GM19035 (cell line): ENCODE measurements at regions not wholly inside any gene's neighbourhood (a gene's known extent, or its start where the extent isn't known, plus 50 kb on each side); places are given as distances from the start of the nearest gene placed in this dataset.
"Not testable (repeated sequence)": the region's sequence is repeated elsewhere in the genome, so short reads cannot be mapped to it uniquely, and the experiment has no call there.

ENCODE experiments used
- ATAC-seq: cut with Tn5 transposase; IDR thresholded peaks from one replicate; pipeline ENCODE4 v1.9.1; 2021; ENCODE audit not compliant: unreplicated experiment

GRCh38 chr4:79178760-79179159 lies 147.1 kb downstream of the NAA11 start:
- ATAC-seq, result no peak

DNA sequence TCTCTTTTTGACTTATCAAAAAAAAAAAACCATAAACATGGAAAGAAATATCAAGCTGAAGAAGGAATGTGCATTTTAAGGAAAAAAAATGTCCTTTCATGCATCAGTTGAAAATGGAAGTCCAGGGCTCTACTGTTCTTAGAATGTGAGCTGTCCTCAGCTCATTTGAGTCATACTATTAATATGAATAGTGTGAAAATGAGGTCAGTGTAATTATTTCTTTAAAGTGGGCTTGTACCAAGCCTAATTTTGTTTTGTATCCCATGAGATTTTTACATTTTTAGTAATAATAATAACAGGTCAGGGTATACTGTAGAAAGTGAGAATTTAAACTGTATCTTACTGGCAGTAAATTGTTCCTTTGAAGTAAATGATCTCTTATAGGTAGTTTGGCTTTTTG lies 148.5 kb downstream of the NAA11 start:
- ATAC-seq, result no peak

DNA sequence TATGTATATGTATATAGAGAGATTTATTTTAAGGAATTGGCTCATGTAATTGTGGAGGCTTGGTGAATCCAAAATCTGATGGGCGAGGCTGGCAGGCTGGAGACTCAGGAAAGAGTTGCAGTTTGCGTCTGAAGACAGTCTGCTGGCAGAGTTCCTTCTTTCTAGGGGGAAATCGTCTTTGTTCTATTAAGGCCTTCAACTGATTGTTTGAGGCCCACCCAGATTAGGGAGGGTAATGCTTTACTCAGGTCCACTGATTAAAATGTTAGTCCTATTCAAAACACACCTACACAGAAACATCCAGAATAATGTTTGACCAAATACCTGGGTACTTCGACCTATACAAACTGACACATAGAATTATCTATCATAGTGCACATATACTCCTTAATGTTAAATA lies 149.5 kb downstream of the NAA11 start:
- no peak for ATAC-seq

DNA sequence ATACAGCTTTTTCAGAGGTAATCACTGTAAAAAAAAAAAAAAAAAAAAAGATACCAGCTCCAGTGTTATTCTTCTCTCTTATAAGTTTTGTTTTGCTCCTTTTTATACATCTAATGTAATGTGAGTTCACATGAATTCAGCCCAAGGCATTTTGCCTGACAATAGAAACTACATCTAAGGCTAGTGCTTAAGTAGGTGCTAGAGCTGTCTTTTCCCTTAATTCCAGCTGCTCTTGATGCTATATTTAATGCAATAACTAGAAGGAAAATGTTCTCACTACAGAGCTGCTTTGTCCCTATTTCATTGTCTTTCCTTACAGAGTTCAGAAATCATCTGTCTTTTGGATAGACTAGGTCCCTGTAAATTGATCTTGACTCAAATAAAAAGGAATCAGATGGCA lies 150.1 kb downstream of the NAA11 start:
- ATAC-seq, result no peak

GRCh38 chr4:79174490-79175252 lies 151.2 kb downstream of the NAA11 start:
- no peak for ATAC-seq

- no peak for ATAC-seq
Measured at GRCh38 chr4:79173186-79173585, 152.7 kb downstream of the NAA11 start.

- no peak for ATAC-seq
Measured at GRCh38 chr4:79170077-79170476, 155.8 kb downstream of the NAA11 start.

- no peak for ATAC-seq
Measured at GRCh38 chr4:79164907-79165610, 160.8 kb downstream of the NAA11 start.

DNA sequence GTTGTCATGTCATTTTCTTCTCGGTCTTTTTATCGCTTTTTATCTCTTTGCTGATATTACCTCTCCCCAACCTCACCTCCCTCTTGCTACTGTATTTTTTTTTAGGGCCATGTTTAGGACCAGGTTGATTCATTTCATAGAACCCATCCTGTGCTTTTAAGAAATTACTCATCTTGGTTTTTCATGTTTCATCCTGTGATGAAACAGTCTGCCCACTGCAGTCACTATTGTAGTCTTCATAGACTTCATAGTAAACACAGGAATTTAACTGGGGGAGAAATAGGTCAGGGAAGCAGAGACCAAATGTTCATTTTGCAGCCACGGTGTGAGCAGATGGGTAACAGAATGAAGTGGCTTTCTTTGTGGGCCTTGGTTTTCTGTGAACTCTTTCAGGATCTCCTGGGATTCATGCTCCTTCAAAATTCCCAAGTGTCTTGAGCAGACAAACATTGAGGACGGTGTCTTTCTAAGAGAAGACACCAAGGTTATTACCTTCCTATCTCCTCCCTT lies 161.8 kb downstream of the NAA11 start:
- ATAC-seq, result peak; percentile 61

- no peak for ATAC-seq
Measured at GRCh38 chr4:79160962-79161361, 164.9 kb downstream of the NAA11 start.

- ATAC-seq, result not testable (repeated sequence)
Measured at GRCh38 chr4:79158705-79159104, 167.2 kb downstream of the NAA11 start.

DNA sequence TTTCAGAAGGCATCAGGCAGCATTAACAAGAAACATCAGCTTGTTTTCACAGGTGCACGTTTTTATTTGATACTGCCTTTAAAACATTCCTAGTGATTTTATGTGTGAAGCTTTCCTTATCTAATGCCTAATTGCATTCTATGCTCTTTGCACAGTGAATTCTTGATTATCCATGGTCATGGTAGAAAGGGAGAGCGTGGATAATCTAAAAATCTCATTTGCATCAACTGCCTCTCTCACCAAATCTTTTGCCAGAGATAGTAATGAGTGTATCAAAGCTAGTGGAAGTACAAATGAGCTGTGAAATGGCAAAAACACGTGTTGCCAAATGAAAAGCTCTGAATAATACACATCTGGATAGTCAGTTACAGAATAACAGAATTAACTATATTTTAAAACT lies 170.5 kb downstream of the NAA11 start:
- ATAC-seq, result no peak

DNA sequence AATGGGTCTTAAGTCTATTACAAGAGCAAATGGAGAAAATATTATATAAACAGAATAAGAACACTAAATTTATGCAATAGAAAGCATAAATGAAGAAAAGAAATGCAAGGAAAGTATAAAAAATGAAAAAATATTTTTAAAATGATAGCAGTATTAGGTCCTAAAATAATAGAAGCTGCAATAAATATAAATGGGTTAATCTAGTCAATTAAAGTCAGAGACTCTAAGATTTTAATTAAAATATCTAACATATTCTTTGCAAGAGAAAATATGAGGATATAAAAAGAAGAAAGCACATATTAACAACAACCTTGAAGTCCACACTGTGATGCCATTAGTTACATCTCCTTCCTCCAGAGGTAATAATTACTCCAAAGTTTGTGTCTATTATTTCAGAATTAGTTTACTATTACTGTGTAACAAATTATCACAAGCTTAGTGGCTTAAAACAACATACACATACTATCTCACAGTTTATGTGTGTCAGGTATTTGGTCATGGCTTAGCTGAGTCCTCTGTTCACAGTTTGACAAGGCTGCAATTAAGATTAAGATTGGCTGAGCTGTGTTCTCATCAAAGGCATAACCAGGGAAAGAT lies 174.9 kb downstream of the NAA11 start:
- ATAC-seq, result no peak

- no peak for ATAC-seq
Measured at GRCh38 chr4:79148369-79148768, 177.5 kb downstream of the NAA11 start.

DNA sequence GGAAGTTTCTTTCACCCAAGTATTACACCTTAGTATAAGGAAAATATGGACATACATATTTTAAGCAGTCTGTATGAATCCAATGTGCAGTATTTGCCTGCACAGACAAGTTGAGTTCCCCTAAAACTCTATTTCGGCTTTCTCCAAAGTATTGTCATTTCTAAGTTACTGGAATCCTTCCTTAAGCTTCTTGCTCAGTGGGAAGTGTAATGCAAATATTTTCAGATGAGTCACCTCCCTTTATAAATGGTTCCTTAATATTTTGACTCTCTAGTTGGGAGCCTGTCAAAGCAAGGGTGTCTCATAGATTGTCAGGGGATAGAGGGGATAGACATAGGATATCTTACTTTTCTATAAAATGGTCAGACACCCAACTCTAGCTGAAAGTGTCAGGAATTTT lies 178.6 kb downstream of the NAA11 start:
- ATAC-seq, result no peak

GRCh38 chr4:79141530-79141929 lies 184.3 kb downstream of the NAA11 start:
- no peak for ATAC-seq

DNA sequence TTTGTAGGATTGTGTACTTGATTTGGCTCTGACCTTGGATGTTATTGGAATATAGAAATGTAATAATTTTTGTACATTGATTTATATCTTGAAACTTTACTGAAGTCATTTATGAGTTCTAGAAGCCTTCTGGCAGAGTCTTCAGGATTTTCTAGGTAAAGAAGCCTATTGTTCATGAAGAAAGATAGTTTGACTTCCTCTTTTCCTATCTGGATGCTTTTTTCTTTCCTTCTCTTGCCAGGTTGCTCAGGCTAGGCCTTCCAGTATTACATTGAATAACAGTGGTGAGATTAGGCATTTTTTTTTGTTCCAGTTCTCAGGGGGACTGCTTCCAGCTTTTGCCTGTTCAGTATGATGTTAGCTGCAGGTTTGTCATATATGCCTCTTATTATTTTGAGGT lies 191.1 kb downstream of the NAA11 start:
- ATAC-seq, result no peak

DNA sequence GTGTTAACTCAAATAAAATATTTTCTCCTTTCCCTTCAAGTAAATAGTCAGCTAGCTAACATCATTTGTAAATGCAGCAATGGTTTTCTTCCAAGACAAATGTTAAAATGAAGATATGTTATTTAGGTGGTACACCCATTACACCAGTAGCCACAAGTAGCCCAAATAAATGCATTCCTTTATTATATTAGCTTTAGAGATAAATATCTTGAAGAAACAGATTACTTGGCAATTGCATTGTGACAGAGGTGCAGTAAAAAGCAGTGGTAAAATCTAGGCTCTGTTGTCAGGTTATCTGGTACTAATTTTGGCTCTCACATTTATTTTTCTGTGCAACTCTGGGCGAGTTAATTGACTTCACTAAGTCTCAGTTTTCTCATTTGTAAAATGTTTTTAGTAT lies 193.0 kb downstream of the NAA11 start:
- ATAC-seq, result no peak

GRCh38 chr4:79121875-79122358 lies 182.7 kb upstream of the PAQR3 start:
- ATAC-seq, result no peak

GRCh38 chr4:79121223-79121622 lies 182.0 kb upstream of the PAQR3 start:
- no peak for ATAC-seq

DNA sequence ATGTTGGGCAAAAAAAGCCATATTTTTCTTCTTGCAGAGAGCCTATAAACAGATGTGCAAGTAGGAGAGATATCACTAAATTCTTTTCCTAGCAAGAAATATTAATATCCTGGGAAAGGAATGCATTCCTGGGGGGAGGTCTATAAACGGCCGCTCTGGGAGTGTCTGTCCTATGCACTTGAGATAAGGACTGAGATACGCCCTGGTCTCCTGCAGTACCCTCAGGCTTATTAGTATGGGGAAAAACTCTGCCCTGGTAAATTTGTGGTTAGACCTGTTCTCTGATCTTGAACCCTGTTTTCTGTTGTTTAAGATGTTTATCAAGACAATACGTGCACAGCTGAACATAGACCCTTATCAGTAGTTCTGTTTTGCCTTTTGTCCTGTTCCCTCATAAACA lies 177.8 kb upstream of the PAQR3 start:
- not testable (repeated sequence) for ATAC-seq

DNA sequence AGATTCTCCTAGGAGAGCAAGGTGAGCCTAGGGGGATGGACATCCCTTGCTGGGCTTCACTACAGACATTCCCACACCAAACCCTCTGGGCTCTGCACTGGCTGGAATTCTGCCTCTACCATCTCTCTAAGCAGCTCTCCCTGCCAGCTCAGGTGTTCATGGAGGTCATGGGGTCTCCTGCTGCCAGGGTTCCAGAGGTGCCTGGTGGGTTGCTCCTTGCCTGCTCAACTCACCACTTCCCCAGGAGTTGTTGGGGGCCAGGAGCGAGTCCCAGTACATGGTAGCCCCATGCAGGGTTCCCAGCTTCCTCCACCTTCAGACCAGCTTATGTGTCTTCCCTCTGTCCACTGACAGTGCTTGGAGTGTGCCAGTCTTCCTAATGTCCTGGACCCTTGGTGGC lies 167.8 kb upstream of the PAQR3 start:
- no peak for ATAC-seq
